ENCODE measurements at regions not wholly inside any gene's neighbourhood (a gene's known extent, or its start where the extent isn't known, plus 50 kb on each side); places are given as distances from the start of the nearest gene placed in this dataset.

GRCh38 chr6:134557509-134557908 is 239.6 kb upstream of the SGK1 start:
- H3K27me3 Mint-ChIP-seq (ENCODE audit: insufficient read depth, low read depth), result no peaks in the 10 kb centered on the region
- Histone ChIP-seq H2AFZ (replicated peaks) (no peak overlapping the region), H4K20me1 (ENCODE audit: low read depth) (no peaks in the 10 kb centered on the region), H3K79me2 (ENCODE audit: low read depth) (no peaks in the 10 kb centered on the region), H3K36me3 (no peaks in the 10 kb centered on the region), H3F3A (ENCODE audit: low read depth) (no peaks in the 10 kb centered on the region), H3K9ac (no peak overlapping the region), H3K9me3 (ENCODE audit: low read depth) (no peaks in the 10 kb centered on the region), H3K27ac (no peak overlapping the region), H3K4me1 (no peaks in the 10 kb centered on the region), H3K4me3 (no peak overlapping the region), H3K27me3 (no peaks in the 10 kb centered on the region), H3K4me2 (no peak overlapping the region)
- no peak overlapping the region for H3K4me3 Mint-ChIP-seq
- no peak overlapping the region for H3K27ac Mint-ChIP-seq
- TF ChIP-seq EZH2phosphoT487 (IDR thresholded peaks at IDR 0.05) (no peak), EZH2 (IDR thresholded peaks at IDR 0.05) (no peak), CTCF (IDR thresholded peaks at IDR 0.05) (no peak)
- no peaks in the 10 kb centered on the region for H3K36me3 Mint-ChIP-seq
- H3K4me1 Mint-ChIP-seq, result no peaks in the 10 kb centered on the region
- H3K9me3 Mint-ChIP-seq, result no peaks in the 10 kb centered on the region
- DNase-seq (ENCODE audit: low spot score), result no peak

GRCh38 chr6:134555672-134556071 is 237.8 kb upstream of the SGK1 start:
- H3F3A ChIP-seq (ENCODE audit: low read depth), result no peaks in the 10 kb centered on the region
- H3K36me3 ChIP-seq, result no peaks in the 10 kb centered on the region
- no peaks in the 10 kb centered on the region for H3K27me3 ChIP-seq
- H3K9me3 ChIP-seq (ENCODE audit: low read depth), result no peaks in the 10 kb centered on the region
- no peak overlapping the region for H3K4me2 ChIP-seq
- no peaks in the 10 kb centered on the region for H3K4me1 ChIP-seq
- no peaks in the 10 kb centered on the region for H4K20me1 ChIP-seq (ENCODE audit: low read depth)
- no peaks in the 10 kb centered on the region for H3K79me2 ChIP-seq (ENCODE audit: low read depth)
- no peak overlapping the region for H3K27ac Mint-ChIP-seq
- H2AFZ ChIP-seq (replicated peaks), result no peak overlapping the region
- H3K9ac ChIP-seq, result no peak overlapping the region
- no peaks in the 10 kb centered on the region for H3K27me3 Mint-ChIP-seq (ENCODE audit: insufficient read depth, low read depth)
- H3K4me3 ChIP-seq, result no peak overlapping the region
- H3K9me3 Mint-ChIP-seq, result no peaks in the 10 kb centered on the region
- H3K27ac ChIP-seq, result no peak overlapping the region
- no peak for DNase-seq (ENCODE audit: low spot score)
- no peak for TF ChIP-seq EZH2phosphoT487 (IDR thresholded peaks at IDR 0.05)
- no peak for TF ChIP-seq EZH2 (IDR thresholded peaks at IDR 0.05)
- H3K36me3 Mint-ChIP-seq, result no peaks in the 10 kb centered on the region
- H3K4me3 Mint-ChIP-seq, result no peak overlapping the region
- peaks cover 7% of the 10 kb centered on the region for H3K4me1 Mint-ChIP-seq

- H3K9me3 Mint-ChIP-seq, result no peaks in the 10 kb centered on the region
- H3K27ac Mint-ChIP-seq, result no peak overlapping the region
- no peak overlapping the region for H3K4me3 ChIP-seq
- H3K27me3 ChIP-seq, result no peaks in the 10 kb centered on the region
- H2AFZ ChIP-seq (replicated peaks), result no peak overlapping the region
- H3K9me3 ChIP-seq (ENCODE audit: low read depth), result no peaks in the 10 kb centered on the region
- no peaks in the 10 kb centered on the region for H3F3A ChIP-seq (ENCODE audit: low read depth)
- DNase-seq (ENCODE audit: low spot score), result no peak
- H3K4me1 Mint-ChIP-seq, result peaks cover 11% of the 10 kb centered on the region
- no peak overlapping the region for H3K4me3 Mint-ChIP-seq
- no peaks in the 10 kb centered on the region for H3K27me3 Mint-ChIP-seq (ENCODE audit: insufficient read depth, low read depth)
- H3K36me3 Mint-ChIP-seq, result no peaks in the 10 kb centered on the region
- no peak overlapping the region for H3K27ac ChIP-seq
- H3K4me2 ChIP-seq, result no peak overlapping the region
- TF ChIP-seq EZH2 (IDR thresholded peaks at IDR 0.05) (no peak), EZH2phosphoT487 (IDR thresholded peaks at IDR 0.05) (no peak), CTCF (IDR thresholded peaks at IDR 0.05) (no peak)
- H3K36me3 ChIP-seq, result no peaks in the 10 kb centered on the region
- no peak overlapping the region for H3K9ac ChIP-seq
- no peaks in the 10 kb centered on the region for H3K79me2 ChIP-seq (ENCODE audit: low read depth)
- no peaks in the 10 kb centered on the region for H3K4me1 ChIP-seq
- H4K20me1 ChIP-seq (ENCODE audit: low read depth), result no peaks in the 10 kb centered on the region
These were observed 236.0 kb upstream of the SGK1 start for GRCh38 chr6:134553936-134554335.

DNA sequence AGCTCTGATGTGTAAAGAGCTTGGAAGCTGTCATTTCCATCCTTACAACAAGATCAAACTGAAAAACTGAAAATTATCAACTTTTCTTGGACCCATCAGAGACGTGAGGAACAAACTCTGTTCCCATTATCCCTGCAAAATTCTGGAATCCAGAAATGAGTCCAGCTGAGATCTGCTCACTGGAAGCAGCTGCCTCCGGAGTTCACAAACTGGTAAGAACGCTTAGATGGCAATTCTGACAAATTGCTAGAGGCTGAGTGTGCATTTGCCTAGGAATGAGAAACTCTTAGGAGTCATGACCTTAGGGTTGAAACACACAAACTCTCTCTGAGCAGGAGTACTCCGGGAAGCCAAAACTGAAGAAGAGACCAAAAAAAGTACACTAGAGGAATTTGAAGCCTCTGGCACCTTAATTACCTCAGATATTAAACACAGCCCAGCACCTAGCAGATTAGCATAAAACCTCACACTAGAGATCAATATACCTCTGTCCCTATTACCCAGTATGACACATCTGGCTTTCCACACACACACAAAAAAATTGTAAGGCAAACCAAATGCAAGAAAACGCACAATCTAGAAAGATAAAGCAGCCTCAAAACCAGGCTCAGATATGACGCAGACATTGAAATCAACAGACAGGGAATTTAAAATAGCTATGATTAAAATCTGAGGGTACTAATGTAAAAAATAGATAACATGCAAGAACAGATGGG is 233.5 kb upstream of the SGK1 start:
- TF ChIP-seq EZH2phosphoT487 (IDR thresholded peaks at IDR 0.05) (no peak), EZH2 (IDR thresholded peaks at IDR 0.05) (no peak), CTCF (IDR thresholded peaks at IDR 0.05) (no peak)
- no peak overlapping the region for H3K27ac Mint-ChIP-seq
- Histone ChIP-seq H3K9ac (no peak overlapping the region), H3F3A (ENCODE audit: low read depth) (no peaks in the 10 kb centered on the region), H3K27me3 (no peaks in the 10 kb centered on the region), H4K20me1 (ENCODE audit: low read depth) (no peaks in the 10 kb centered on the region), H2AFZ (replicated peaks) (no peak overlapping the region), H3K4me1 (no peaks in the 10 kb centered on the region), H3K27ac (no peak overlapping the region), H3K4me3 (no peak overlapping the region), H3K36me3 (no peaks in the 10 kb centered on the region), H3K79me2 (ENCODE audit: low read depth) (no peaks in the 10 kb centered on the region), H3K9me3 (ENCODE audit: low read depth) (no peaks in the 10 kb centered on the region), H3K4me2 (no peak overlapping the region)
- no peaks in the 10 kb centered on the region for H3K9me3 Mint-ChIP-seq
- H3K36me3 Mint-ChIP-seq, result no peaks in the 10 kb centered on the region
- H3K27me3 Mint-ChIP-seq (ENCODE audit: insufficient read depth, low read depth), result no peaks in the 10 kb centered on the region
- no peak for DNase-seq (ENCODE audit: low spot score)
- H3K4me1 Mint-ChIP-seq, result peaks cover 11% of the 10 kb centered on the region
- H3K4me3 Mint-ChIP-seq, result no peak overlapping the region

Data from neural progenitor cell (in vitro differentiated cells).